ENCODE measurements at regions not wholly inside any gene's neighbourhood (a gene's known extent, or its start where the extent isn't known, plus 50 kb on each side); places are given as distances from the start of the nearest gene placed in this dataset.
"Not testable (repeated sequence)": the region's sequence is repeated elsewhere in the genome, so short reads cannot be mapped to it uniquely, and the experiment has no call there.

- DNase-seq (ENCODE audit: low read depth in 2 of 2, low spot score in 1 of 2) = no peak
These were observed 112.3 kb upstream of the SLC8A1 start for GRCh38 chr2:40564184-40564583.

GRCh38 chr2:40579247-40579646 is 127.4 kb upstream of the SLC8A1 start:
- no peak for DNase-seq (ENCODE audit: low read depth in 2 of 2, low spot score in 1 of 2)

- DNase-seq (ENCODE audit: low read depth in 2 of 2, low spot score in 1 of 2) = no peak
These were observed 132.5 kb upstream of the SLC8A1 start for GRCh38 chr2:40584432-40584831.

- DNase-seq (ENCODE audit: low read depth in 2 of 2, low spot score in 1 of 2) = no peak
These were observed 139.9 kb upstream of the SLC8A1 start for GRCh38 chr2:40591774-40592173.

GRCh38 chr2:40592218-40592617 is 140.3 kb upstream of the SLC8A1 start:
- DNase-seq (ENCODE audit: low read depth in 2 of 2, low spot score in 1 of 2) = no peak

- DNase-seq (ENCODE audit: low read depth in 2 of 2, low spot score in 1 of 2) = no peak
These were observed 155.0 kb upstream of the SLC8A1 start for GRCh38 chr2:40606862-40607261.

- DNase-seq (ENCODE audit: low read depth in 2 of 2, low spot score in 1 of 2) = no peak
These were observed 159.3 kb upstream of the SLC8A1 start for GRCh38 chr2:40611196-40611595.

GRCh38 chr2:40625849-40626248 is 174.0 kb upstream of the SLC8A1 start:
- no peak for DNase-seq (ENCODE audit: low read depth in 2 of 2, low spot score in 1 of 2)

- DNase-seq (ENCODE audit: low read depth in 2 of 2, low spot score in 1 of 2) = no peak
These were observed 176.7 kb upstream of the SLC8A1 start for GRCh38 chr2:40628556-40628955.

- no peak for DNase-seq (ENCODE audit: low read depth in 2 of 2, low spot score in 1 of 2)
These were observed 178.0 kb upstream of the SLC8A1 start for GRCh38 chr2:40629768-40630434.

GRCh38 chr2:40639320-40639719 is 187.4 kb upstream of the SLC8A1 start:
- no peak for DNase-seq (ENCODE audit: low read depth in 2 of 2, low spot score in 1 of 2)

GRCh38 chr2:40642237-40642636 is 190.3 kb upstream of the SLC8A1 start:
- no peak for DNase-seq (ENCODE audit: low read depth in 2 of 2, low spot score in 1 of 2)

GRCh38 chr2:40642726-40643125 is 190.8 kb upstream of the SLC8A1 start:
- no peak for DNase-seq (ENCODE audit: low read depth in 2 of 2, low spot score in 1 of 2)

- DNase-seq (ENCODE audit: low read depth in 2 of 2, low spot score in 1 of 2) = no peak
These were observed 194.8 kb upstream of the SLC8A1 start for GRCh38 chr2:40646642-40647041.

GRCh38 chr2:40652155-40652554 is 200.3 kb upstream of the SLC8A1 start:
- DNase-seq (ENCODE audit: low read depth in 2 of 2, low spot score in 1 of 2) = no peak

GRCh38 chr2:40653829-40654228 is 201.9 kb upstream of the SLC8A1 start:
- no peak for DNase-seq (ENCODE audit: low read depth in 2 of 2, low spot score in 1 of 2)

- DNase-seq (ENCODE audit: low read depth in 2 of 2, low spot score in 1 of 2) = no peak
These were observed 202.5 kb upstream of the SLC8A1 start for GRCh38 chr2:40654346-40654745.

- no peak for DNase-seq (ENCODE audit: low read depth in 2 of 2, low spot score in 1 of 2)
These were observed 207.1 kb upstream of the SLC8A1 start for GRCh38 chr2:40658941-40659340.

- DNase-seq (ENCODE audit: low read depth in 2 of 2, low spot score in 1 of 2) = no peak
These were observed 213.8 kb upstream of the SLC8A1 start for GRCh38 chr2:40665493-40666232.

- DNase-seq (ENCODE audit: low read depth in 2 of 2, low spot score in 1 of 2) = no peak
These were observed 214.5 kb upstream of the SLC8A1 start for GRCh38 chr2:40666398-40666797.

- no peak for DNase-seq (ENCODE audit: low read depth in 2 of 2, low spot score in 1 of 2)
These were observed 216.5 kb upstream of the SLC8A1 start for GRCh38 chr2:40668425-40668824.

GRCh38 chr2:40676134-40676790 is 224.4 kb upstream of the SLC8A1 start:
- DNase-seq (ENCODE audit: low read depth in 2 of 2, low spot score in 1 of 2) = not testable (repeated sequence)

Data from stimulated activated CD8-positive, alpha-beta memory T cell treated with anti-CD3 and anti-CD28 coated beads, Interleukin-4, amount 100 ng/mL, for 1 hour (primary cell).